ENCODE measurements at regions not wholly inside any gene's neighbourhood (a gene's known extent, or its start where the extent isn't known, plus 50 kb on each side); places are given as distances from the start of the nearest gene placed in this dataset.

- Histone ChIP-seq H3K36me3 (ENCODE audit: control insufficient read depth in 2 of 2, insufficient read depth in 1 of 2, low read length in 2 of 2) (no peaks in the 10 kb centered on the region), H3K4me3 (ENCODE audit: low read depth, low read length) (no peak overlapping the region), H3K9me3 (ENCODE audit: control insufficient read depth, insufficient read depth, low read depth, low read length) (no peaks in the 10 kb centered on the region), H3K4me1 (ENCODE audit: control insufficient read depth, insufficient read depth, low read length) (no peaks in the 10 kb centered on the region), H3K27ac (ENCODE audit: extremely low read depth, low read depth, low read length) (no peak overlapping the region)
- POLR2A ChIA-PET: no interaction called here
- TF ChIP-seq ZFP69B (tag by site-specific recombination; IDR thresholded peaks at IDR 0.05): no peak
- CTCF ChIA-PET: interaction anchor here (0.9 kb wide), 1 partner anchor 52 kb away, joined by 3 read pairs; no protein-coding TSS in a partner anchor
Measured at GRCh38 chr6:15969236-15969778, 159.6 kb upstream of the MYLIP start.

- no peaks in the 10 kb centered on the region for H3K4me1 ChIP-seq (ENCODE audit: control insufficient read depth, insufficient read depth, low read length)
- no peaks in the 10 kb centered on the region for H3K36me3 ChIP-seq (ENCODE audit: control insufficient read depth in 2 of 2, insufficient read depth in 1 of 2, low read length in 2 of 2)
- TF ChIP-seq ZNF707 (tag by site-specific recombination; IDR thresholded peaks at IDR 0.05): no peak
- TF ChIP-seq ZBTB11 (tag by site-specific recombination; conservative IDR thresholded peaks at IDR 0.05; ENCODE audit: low read depth): no peak
- TF ChIP-seq ZNF843 (tag by site-specific recombination; IDR thresholded peaks at IDR 0.05): no peak
- TF ChIP-seq GLI2 (tag by site-specific recombination; IDR thresholded peaks at IDR 0.05; ENCODE audit: borderline replicate concordance, low read depth): no peak
- no peak for TF ChIP-seq ZBTB8A (tag by site-specific recombination; IDR thresholded peaks at IDR 0.05)
- TF ChIP-seq BCL11A (tag by site-specific recombination; IDR thresholded peaks at IDR 0.05; ENCODE audit: low read depth): no peak
- no peak for TF ChIP-seq KLF17 (tag by site-specific recombination; IDR thresholded peaks at IDR 0.05)
- TF ChIP-seq ZNF596 (tag by site-specific recombination; IDR thresholded peaks at IDR 0.05): no peak
- TF ChIP-seq ZNF529 (tag by site-specific recombination; IDR thresholded peaks at IDR 0.05; ENCODE audit: insufficient replicate concordance): no peak
- no peak for TF ChIP-seq ZBTB10 (tag by site-specific recombination; IDR thresholded peaks at IDR 0.05)
- TF ChIP-seq ZNF629 (tag by site-specific recombination; IDR thresholded peaks at IDR 0.05): no peak
- no peak for TF ChIP-seq ZNF133 (tag by site-specific recombination; IDR thresholded peaks at IDR 0.05)
- POLR2A ChIA-PET: no interaction called here
- CTCF ChIA-PET: no interaction called here
- no peaks in the 10 kb centered on the region for H3K9me3 ChIP-seq (ENCODE audit: control insufficient read depth, insufficient read depth, low read depth, low read length)
- H3K4me3 ChIP-seq (ENCODE audit: low read depth, low read length): no peak overlapping the region
- H3K27ac ChIP-seq (ENCODE audit: extremely low read depth, low read depth, low read length): no peak overlapping the region
Measured at GRCh38 chr6:15968519-15968918, 160.4 kb upstream of the MYLIP start.

- ChIA-PET POLR2A (interaction anchor here (1.1 kb wide), 1 partner anchor 9 kb away, joined by 3 read pairs; no protein-coding TSS in a partner anchor), CTCF (no interaction called here)
- Histone ChIP-seq H3K4me3 (ENCODE audit: low read depth, low read length) (no peak overlapping the region), H3K36me3 (ENCODE audit: control insufficient read depth in 2 of 2, insufficient read depth in 1 of 2, low read length in 2 of 2) (no peaks in the 10 kb centered on the region), H3K27ac (ENCODE audit: extremely low read depth, low read depth, low read length) (no peak overlapping the region), H3K9me3 (ENCODE audit: control insufficient read depth, insufficient read depth, low read depth, low read length) (no peaks in the 10 kb centered on the region), H3K4me1 (ENCODE audit: control insufficient read depth, insufficient read depth, low read length) (no peaks in the 10 kb centered on the region)
- no peak for TF ChIP-seq ZNF148 (tag by site-specific recombination; IDR thresholded peaks at IDR 0.05; ENCODE audit: borderline replicate concordance)
- TF ChIP-seq ZNF341 (tag by site-specific recombination; IDR thresholded peaks at IDR 0.05; ENCODE audit: low read depth): no peak
- TF ChIP-seq PRDM6 (tag by site-specific recombination; IDR thresholded peaks at IDR 0.05): no peak
- no peak for TF ChIP-seq CTCF (tag by site-specific recombination; IDR thresholded peaks at IDR 0.05)
Measured at GRCh38 chr6:15966000-15966520, 162.8 kb upstream of the MYLIP start.
